COLO668 (cell line): ENCODE measurements at regions not wholly inside any gene's neighbourhood (a gene's known extent, or its start where the extent isn't known, plus 50 kb on each side); places are given as distances from the start of the nearest gene placed in this dataset.

Source experiments
- DNase-seq: peaks from one replicate; lab custom pipeline; 2025; ENCODE audit not compliant: unreplicated experiment; lab: John Stamatoyannopoulos, UW

DNA sequence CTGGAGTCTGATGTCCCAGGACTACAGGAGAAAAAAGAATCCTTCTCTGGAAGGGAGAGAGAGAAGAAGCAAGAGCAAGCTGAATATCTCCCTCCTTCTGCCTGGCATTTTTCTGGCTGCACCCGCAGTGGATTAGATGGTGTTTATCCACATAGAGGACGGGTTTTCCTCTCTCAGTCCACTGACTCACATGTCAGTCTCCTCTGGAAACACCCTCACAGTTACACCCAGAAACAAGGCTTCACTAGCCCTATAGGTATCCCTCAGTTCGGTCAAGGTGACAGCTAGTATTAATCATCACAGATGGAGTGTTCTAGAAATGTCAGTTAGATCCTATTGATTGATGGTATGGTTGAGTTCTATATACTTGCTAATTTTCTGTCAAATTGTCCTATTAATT, 87.9 kb downstream of the RHOU start:
- no peak for DNase-seq

DNA sequence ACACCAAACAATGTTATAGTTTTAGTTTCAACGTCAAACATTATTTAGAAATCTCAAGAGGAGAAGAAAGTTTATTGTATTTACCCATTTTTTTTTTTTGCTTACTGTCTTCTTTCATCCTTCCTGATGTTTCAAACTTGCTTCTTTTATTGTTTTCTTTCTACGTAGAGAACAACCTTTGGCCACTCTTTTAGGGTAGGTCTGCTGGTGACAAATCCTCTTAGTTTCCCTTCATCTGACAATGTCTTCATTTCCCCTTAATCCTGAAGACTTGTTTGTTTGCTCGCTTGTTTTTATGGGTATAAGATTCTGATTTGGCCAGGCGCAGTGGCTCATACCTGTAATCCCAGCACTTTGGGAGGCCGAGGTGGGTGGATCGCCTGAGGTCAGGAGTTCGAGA, 89.1 kb downstream of the RHOU start:
- no peak for DNase-seq

DNA sequence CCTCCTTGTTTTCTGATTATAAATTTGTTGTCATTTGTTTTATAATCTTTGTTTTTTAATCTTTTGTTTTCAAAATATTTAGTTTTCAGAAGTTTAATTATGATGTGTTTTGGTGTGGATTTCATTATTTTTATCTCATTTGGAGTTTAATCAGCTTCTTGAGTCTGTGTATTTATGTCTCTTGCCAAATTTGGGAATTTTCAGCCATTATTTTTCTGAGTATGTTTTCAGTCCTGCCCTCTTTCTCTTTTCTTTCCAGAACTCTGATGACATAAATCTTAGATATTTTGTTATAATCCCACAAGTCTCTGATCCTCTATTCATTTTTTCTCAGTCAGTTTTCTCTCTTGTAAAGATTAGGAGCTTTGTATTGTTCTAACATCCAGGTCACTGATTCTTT, 89.8 kb downstream of the RHOU start:
- no peak for DNase-seq

DNA sequence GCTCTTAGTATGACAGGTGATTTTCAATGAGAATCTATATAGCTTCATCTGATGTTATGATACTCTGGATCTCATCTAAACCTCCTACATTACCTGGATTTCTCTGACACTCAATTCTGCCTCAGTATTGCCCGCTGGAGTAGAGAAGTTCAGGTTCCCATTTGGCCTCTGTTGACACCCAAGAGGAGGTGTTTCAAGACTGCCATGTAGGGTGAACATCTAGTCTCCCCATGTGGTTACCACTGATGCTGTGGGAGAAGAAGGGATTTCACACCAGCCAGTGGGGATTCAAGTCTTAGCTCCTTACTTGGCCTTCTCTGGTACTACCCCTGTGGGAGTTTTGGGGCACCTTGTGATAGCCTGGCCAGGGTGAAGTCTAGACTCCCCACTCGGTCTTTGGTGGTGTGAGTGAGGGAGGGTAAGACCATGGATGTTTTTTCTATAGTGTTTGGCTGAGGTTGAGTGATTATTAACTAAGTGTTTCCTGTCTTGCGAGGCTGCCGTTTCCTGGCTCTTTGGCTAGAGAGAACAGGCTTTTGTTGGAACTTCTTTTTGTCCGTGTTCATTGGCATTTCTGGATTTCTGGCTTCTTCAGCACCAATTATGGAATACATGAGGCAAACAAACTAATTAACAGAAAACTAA, 90.7 kb downstream of the RHOU start:
- DNase-seq = no peak

DNA sequence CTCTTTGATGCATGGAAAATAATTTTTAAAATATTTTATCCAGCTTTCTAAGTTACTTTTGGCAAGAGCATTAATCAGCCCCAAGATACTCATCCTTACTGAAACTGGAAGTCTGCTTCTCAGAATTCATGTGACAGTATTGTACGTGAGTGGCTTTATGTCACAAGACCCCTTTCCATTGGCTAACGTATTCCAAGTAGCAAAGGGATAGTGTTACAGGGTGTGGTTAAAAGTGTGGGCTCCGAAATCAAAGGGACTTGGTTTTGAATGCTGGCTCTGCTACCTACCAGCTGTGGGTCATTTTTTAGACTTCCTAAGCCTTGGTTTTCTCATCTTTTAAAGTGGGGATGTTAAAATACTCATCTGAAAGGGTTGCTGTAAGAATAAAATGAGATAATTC, 91.7 kb downstream of the RHOU start:
- no peak for DNase-seq

DNA sequence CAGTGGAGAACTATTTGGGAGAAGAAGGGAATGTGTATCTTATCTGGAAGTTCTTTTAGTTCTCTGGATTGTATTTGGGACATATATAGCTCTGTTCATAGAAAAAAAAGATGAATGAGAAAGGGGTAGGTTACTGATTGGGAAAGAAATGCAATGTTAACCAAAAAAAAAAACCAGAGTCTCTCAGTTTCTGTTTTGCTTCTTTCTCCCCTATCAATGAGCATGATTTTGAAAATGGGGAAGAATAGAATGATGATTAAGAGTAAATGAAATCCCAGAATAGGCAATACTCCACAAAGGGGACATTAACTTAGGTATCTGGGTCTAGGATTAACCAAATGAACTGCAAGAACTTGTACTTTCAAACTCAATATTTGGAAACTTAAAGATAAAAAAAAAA, 92.9 kb downstream of the RHOU start:
- DNase-seq = no peak

- DNase-seq = no peak
These were observed 95.1 kb downstream of the RHOU start for GRCh38 chr1:228830185-228830953.

DNA sequence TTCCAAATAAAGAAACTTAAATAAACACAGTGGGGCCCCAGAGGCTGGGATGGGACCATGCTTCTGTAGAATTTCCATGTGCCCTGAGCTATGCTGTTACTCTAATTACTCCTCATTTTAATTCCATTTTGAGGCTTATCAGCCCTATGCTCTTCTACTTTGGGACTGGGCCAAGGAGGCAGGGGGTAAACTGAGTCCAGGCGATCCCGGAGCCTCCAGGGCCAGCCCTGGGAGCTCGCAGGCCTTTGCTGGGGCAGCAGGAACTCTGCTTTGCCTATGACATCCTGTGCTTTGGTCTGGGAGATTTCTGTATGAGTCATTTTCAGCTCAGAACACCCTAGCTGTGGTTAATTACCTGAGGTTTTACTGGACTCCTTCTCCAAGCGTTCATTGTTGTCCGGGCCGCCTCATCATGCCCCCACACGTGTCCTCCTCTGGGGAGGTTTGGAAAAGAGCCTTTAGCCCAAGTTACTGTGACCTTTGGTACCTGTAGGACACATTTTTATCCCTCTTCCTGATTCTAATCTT, 95.7 kb downstream of the RHOU start:
- no peak for DNase-seq

- no peak for DNase-seq
These were observed 98.8 kb downstream of the RHOU start for GRCh38 chr1:228833911-228834688.

DNA sequence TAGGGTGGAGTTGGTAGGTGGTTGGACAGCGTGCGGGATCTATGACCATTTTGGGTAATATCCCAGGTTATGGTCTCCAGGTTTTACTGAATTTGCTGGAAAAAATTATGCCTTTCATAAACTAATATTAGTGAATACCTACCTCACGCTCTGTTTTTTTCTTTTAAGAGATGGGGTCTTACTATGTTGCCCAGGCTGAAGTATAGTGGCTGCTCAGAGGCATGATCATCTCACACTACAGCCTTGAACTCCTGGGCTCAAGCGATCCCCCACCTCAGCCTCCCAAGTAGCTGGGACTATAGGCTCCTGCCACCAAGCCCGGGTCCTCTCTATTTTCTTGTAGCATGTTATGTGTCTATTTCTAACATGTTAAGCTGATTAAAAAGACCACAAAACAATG, 100.2 kb downstream of the RHOU start:
- DNase-seq = no peak

- no peak for DNase-seq
These were observed 100.6 kb downstream of the RHOU start for GRCh38 chr1:228835911-228836310.

DNA sequence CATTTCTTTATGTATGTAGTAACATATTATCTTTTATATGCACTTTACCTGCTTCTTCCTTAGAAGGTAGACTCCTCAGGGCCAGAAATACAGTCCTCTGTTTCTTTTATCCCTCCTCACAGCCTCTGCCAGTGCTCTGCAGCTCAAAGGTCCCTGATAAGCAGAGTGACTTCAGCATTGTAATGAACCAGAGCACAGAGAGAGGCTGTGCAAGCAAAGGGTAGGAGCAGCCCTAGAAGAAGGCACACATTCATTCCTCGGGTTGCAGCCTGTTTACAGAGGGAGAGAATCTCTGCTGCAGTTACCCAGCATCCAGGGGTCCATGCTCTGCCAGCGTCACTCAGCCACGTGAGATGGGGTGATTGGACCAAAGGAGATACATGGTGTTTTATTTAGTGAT, 101.1 kb downstream of the RHOU start:
- DNase-seq = no peak

- no peak for DNase-seq
These were observed 101.8 kb downstream of the RHOU start for GRCh38 chr1:228837032-228837431.

- DNase-seq = peak; percentile 65
These were observed 102.8 kb downstream of the RHOU start for GRCh38 chr1:228837817-228838716.

DNA sequence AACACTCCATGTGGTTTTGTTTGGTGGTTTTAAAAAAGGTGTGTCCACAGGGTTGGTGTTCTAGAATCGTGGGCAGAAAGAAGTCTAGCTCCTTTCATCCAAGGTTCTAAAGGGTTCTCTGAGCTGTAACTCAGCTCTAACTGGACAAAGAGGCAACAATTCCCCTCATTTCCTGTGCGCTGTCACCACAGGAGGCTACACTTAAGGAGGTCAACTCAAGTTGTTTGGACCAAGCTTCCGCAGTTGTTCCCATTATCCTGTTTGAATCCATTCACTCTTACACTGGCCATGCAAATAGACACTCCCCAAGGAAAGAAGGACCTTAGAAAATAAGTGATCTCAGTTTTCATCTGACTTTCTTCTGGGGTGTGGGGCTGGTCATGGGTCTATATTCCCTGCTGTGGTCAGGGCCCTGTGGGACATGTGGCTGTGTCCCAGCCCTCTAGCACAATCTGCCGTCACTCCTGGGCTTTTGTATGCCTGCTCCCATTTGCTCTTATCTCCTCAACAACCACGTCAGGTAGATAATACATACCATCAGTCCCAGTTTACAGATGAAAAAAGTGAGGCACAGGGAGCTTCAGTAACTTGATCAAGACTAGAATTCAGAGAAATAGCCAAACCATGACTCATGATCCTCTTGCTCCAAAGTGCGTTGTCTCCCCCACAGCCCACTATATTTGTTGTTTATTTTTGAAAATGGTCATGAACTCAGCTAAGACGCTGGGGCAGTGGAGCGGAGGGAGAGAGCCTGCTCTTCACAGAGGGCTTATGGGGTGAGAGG, 103.6 kb downstream of the RHOU start:
- DNase-seq = no peak

GRCh38 chr1:228839656-228840055, 104.4 kb downstream of the RHOU start:
- no peak for DNase-seq

- DNase-seq = no peak
These were observed 106.4 kb downstream of the RHOU start for GRCh38 chr1:228841632-228842031.

DNA sequence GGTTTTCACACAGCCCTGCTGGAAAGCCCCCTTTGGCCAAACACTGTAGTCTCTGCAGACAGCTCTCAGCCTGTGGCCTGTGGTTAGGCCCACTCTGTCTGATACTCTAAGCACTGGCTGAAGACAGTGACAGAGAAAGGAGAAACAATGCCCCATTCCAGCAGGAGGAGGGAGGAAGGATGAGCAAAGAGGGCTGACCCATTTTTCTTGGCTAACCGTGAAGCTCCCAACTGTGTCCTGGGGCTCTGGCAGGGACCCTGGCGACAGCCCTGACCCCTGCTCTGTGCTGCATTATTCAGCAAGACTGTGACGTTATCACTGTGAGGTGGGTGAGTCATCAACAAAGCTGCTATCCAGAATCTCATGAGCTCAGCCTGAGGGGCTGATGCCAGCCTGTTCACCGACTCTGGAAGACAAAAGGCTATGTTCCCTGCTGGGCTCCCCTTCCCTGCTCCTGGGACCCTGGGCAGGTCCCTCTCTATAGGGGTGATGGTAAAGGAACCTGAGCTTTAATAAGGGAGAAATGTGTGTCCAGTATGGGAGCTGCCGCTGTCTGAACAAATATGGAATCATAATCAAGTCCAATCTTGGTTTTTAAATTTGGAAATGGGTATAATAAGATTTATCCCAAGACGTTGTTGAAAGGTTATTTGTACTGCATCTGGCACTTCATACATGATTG, 107.0 kb downstream of the RHOU start:
- no peak for DNase-seq

- DNase-seq = no peak
These were observed 109.8 kb downstream of the RHOU start for GRCh38 chr1:228845101-228845500.
